Right lobe of liver (tissue), 4 donors: ENCODE measurements at regions not wholly inside any gene's neighbourhood (a gene's known extent, or its start where the extent isn't known, plus 50 kb on each side); places are given as distances from the start of the nearest gene placed in this dataset.

Experiments
- POLR2A ChIP-seq: fragments of 450-650 bp; IDR thresholded peaks from one replicate; pipeline ENCODE4 v1.6.1; 2017; ENCODE audit warnings: antibody characterized with exemption, mild to moderate bottlenecking
- TF ChIP-seq, protein P1 (sequence below), 4 donors: fragments of 200-600 bp in 3 of 4; fragments of 450-650 bp in 1 of 4; IDR thresholded peaks; one replicate each; pipeline versions ENCODE4 v1.5.1 to v1.8.0; 2016 to 2022; ENCODE audit warnings: antibody characterized with exemption in 4 of 4, mild to moderate bottlenecking in 2 of 4
- donor health status: DM: no; HTN: no; CAD: no.
- donor health status: DM: no; HTN: no; CAD: no.
- donor health status: DM: no; HTN: yes; CAD: no.

DNA sequence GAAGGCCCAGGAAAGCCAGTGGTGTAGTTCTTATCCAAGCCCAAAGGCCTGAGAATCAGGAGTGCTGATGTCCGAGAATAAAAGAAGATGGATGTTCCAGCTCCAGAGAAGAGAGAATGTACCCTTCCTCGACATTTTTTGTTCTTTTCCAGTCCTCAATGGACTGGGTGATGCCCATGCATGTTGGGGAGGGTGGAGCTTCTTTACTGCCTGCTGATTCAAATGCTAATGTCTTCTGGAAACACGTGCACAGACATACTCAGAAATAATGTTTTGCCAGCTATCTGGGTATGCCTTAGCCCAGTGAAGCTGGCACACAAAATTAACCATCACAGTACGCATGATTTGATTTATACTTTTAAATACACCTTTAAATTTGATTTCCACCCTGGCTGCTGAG, 61.5 kb upstream of the FOXE1 start:
- TF ChIP-seq, protein P1, sequence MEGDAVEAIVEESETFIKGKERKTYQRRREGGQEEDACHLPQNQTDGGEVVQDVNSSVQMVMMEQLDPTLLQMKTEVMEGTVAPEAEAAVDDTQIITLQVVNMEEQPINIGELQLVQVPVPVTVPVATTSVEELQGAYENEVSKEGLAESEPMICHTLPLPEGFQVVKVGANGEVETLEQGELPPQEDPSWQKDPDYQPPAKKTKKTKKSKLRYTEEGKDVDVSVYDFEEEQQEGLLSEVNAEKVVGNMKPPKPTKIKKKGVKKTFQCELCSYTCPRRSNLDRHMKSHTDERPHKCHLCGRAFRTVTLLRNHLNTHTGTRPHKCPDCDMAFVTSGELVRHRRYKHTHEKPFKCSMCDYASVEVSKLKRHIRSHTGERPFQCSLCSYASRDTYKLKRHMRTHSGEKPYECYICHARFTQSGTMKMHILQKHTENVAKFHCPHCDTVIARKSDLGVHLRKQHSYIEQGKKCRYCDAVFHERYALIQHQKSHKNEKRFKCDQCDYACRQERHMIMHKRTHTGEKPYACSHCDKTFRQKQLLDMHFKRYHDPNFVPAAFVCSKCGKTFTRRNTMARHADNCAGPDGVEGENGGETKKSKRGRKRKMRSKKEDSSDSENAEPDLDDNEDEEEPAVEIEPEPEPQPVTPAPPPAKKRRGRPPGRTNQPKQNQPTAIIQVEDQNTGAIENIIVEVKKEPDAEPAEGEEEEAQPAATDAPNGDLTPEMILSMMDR (IDR thresholded peaks at IDR 0.05), result no peak
- no peak for TF ChIP-seq POLR2A
